GM18861 (cell line): ENCODE measurements at regions not wholly inside any gene's neighbourhood (a gene's known extent, or its start where the extent isn't known, plus 50 kb on each side); places are given as distances from the start of the nearest gene placed in this dataset.

Experiments
- ATAC-seq: cut with Tn5 transposase; IDR thresholded peaks from one replicate; pipeline ENCODE4 v1.9.1; 2021; ENCODE audit not compliant: unreplicated experiment

DNA sequence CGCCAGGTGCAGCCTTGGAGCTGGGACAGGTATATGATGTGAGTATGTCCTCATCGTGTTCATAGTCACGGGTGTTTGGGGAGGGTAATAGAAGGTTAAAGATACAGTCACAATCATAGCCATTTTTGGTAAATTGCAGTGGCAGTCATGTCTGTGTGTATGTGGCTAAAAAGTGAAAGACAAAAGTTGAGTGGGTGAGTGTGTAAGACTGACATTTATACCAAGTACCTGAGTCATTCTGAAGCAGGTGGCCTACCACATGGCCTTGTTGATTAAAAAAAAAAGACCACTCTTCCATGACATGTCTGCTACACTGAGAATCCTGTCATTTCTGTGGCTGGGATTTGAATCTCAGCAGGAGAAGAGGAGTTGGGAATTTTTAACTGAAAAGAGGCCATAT is 181.9 kb downstream of the SCP2D1 start:
- no peak for ATAC-seq

DNA sequence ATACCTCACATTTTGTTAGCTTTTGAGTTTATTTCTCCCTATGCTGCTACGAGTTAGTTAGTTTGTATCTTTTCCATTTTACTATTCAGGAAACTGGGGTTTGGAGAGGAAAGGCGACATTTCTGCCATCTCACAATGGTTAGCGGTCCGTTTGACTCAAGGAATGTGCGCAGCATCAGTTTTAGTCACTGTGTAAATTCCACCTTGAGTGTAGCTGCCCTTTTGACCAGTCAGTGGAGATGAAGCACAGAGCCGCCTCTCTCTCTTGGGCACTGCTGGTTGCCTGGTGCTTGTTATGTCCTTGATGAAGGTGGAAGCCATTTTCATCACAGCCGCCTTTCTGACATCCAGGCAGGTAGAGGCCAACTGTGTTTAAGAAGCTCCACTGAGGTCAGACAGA is 185.5 kb downstream of the SCP2D1 start:
- ATAC-seq = no peak

DNA sequence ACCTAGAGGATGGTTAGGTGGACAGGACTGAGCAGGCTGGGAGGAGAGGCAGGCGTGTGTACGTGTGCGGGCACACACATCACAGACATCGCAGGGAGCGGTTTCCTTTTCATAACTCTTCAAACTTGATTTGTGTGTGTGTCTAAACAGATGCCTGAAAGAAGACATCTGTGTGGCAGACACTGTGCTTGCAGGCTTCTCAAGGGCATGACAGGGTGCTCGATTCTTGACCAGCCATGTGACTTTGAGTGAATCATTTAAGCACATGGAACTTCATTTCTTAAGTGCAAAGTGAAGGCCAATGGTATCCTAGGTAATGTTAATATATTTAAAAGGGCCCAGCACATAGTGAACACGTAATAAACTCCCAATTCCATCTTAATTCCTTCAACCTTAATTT is 186.5 kb downstream of the SCP2D1 start:
- no peak for ATAC-seq

DNA sequence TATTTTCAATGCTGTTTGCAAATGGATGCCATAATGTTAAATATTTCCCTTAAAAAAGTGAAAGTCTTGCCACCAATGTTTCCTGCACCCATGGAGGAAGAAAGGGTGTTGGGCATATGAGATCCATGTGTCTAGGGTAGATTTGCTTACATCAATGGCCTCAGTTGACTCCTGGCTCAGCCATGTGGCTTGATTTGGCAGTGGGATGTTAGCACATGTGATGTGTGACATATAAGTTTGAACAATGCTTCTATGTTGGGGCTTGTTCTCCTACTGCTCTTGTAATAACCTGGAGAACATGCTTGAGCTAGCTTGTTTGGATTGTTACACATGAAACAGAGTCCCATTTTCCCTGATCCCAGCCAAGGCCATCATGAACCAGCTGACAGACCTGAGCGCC is 187.6 kb downstream of the SCP2D1 start:
- ATAC-seq = no peak

DNA sequence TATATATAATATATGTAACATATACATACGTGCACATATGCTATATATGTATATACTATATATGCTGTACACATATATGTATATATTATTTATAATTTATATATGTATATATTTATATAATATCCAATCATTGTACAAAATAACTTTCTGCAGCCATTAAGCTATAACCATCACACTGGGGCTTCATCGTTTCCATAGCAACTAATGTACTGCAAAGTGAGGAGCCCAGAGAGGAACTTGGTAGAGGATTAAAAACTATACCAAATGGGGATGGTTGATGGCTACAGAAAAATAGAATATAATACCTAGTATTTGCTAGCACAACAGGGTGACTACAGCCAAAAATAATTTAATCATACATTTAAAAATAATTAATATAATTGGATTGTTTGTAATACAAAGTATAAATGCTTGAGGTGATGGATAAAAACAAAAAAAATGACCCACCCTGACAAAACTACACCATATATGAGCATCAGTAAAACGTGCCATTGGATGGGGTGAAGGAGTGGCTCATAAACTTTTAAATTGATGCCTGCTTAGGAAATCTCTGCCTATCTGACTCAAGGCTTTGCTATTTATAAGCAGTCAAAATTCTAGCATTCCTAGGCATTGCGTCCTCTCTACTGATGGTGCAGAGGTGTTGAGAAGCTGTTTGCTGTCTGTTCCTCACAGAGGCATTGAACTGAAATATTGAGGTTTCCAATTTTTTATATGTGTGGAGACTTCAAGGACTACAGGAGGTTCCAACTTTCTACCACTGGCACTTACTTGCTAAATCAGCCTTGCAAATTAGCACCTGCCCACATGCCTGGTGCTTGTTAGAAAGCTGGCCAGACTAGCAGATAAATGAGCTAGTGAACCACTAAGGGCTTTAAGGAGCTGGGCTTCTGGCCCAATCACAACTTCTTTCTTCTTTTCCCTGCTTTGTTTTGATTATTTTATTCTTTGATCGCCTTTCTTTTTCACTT is 190.1 kb downstream of the SCP2D1 start:
- ATAC-seq = no peak

DNA sequence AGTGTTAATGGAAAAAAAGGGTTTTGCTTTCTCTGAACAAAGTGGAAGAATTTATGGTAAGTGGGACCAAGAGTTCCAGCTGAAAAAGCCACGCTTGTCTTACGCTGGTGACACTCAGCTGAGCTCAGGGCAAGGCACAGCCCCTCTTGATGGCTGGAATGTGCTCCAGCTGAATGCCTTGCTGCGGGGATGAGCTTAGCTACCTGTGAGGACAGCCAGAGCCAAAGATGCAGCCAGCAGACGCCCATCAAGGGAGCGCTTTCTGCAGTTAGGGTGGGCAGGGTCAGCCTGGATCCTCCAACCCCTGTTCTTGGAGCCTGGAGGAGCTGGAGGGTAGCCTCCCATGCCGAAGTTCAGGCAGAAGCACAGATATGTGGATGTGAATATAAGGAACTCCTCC is 191.4 kb downstream of the SCP2D1 start:
- ATAC-seq = no peak

DNA sequence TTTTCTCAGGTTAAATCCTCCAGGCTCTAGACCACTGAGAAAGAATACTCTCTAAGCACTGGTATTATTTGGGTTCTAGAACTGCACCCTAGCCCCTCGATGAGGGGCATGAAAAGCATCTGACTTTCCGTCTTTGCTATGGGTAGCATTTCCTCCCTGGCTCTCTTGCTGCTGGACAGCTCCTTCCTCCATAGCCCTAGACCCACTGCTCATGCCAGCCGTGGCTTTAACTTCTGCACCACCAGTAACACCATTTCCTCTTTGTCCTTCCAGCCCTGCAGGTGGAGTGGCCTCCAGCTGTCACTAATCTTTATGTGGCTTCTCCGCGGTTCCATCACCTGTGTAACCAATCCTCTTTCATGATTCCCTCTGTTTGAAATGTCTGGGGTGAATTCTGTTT is 194.9 kb downstream of the SCP2D1 start:
- no peak for ATAC-seq

GRCh38 chr20:19009081-19009688 is 195.6 kb downstream of the SCP2D1 start:
- ATAC-seq = no peak

- no peak for ATAC-seq
Measured at GRCh38 chr20:19012676-19013075, 199.1 kb downstream of the SCP2D1 start.

- ATAC-seq = no peak
Measured at GRCh38 chr20:19013907-19014306, 198.5 kb upstream of the SLC24A3 start.

- no peak for ATAC-seq
Measured at GRCh38 chr20:19015351-19016139, 196.9 kb upstream of the SLC24A3 start.

DNA sequence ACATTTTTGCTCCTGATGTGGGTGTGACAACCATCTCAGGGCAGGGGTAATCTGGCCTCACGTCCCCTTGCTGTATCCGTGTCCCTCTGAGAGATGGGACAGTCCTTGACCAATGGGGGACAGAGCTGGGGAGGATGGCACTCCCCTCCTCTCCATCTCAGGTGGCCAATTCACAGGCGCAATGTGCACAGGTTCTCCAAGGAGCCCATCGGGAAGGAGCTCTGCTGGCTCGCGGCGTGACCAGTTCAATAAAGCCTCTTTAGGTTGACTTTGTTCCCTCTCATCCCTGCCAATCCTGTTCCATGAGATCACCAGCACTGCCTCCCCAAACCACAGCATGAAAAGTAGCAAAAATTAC is 196.3 kb upstream of the SLC24A3 start:
- ATAC-seq = no peak

GRCh38 chr20:19017104-19017690 is 195.2 kb upstream of the SLC24A3 start:
- ATAC-seq = no peak

GRCh38 chr20:19018881-19019280 is 193.6 kb upstream of the SLC24A3 start:
- no peak for ATAC-seq

DNA sequence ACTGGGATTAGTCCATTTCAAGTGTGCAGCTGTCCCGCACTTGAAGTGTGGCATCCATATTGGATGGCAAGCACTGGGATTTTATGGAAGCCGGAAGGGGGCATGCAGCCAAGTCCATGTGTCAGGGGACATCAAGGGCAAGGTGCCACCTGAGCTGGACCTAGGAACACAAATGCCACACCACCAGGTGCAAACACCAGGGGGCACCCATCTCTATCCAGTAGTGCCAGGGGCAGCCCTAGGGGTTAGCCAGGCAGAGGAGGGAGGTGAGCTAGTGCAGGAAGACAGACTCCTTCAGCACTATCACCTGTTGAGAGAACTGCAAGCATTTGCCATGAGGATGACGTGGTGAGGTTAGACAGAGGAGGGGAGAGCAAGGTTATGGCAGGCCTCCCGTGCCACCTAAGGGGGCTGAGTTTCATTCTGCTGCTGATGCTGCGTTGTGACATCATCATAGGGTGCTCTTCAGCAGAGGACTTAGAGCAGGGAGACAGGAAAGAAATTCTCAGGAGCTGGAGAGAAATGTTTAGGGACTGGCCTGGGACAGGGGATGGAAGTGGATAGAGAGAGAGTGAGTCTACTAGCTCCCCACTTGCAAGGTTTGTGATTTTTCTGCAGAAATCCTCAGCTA is 192.6 kb upstream of the SLC24A3 start:
- no peak for ATAC-seq

GRCh38 chr20:19021406-19022117 is 190.9 kb upstream of the SLC24A3 start:
- no peak for ATAC-seq

GRCh38 chr20:19022118-19022575 is 190.3 kb upstream of the SLC24A3 start:
- ATAC-seq = no peak

DNA sequence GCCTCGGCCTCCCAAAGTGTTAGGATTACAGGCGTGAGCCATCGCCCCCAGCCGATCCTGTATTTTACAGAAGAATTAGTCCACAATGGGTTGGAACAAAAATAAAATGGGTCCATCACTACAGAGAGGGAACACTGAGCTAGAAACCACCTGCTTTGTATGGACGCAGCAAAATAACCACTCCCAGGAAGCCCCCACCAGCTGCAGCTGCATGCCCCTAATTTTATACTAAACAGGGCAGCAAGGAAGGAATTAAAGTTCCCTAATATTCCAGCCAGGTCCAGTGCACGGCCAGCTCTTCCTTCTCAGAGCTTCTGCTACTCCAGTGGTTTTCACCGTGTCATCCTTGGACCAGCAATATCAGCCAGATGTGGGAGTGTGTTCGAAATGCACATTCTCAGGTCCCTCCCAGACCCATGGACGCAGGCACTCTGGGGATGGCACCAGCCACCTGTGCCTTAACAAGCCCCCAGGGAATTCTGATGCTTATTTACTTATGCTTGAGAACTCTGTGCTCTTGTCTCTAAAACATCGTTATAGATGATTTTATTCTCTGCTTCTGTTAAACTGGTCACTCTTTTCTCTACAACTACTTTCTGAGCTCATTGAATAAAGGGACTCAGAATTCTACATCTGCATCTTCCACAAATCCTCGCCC is 189.5 kb upstream of the SLC24A3 start:
- ATAC-seq = no peak

- ATAC-seq = no peak
Measured at GRCh38 chr20:19024296-19025035, 188.0 kb upstream of the SLC24A3 start.
